Right lobe of liver (tissue), 4 donors: ENCODE measurements at regions not wholly inside any gene's neighbourhood (a gene's known extent, or its start where the extent isn't known, plus 50 kb on each side); places are given as distances from the start of the nearest gene placed in this dataset.

Source experiments
- CTCF ChIP-seq, 4 donors: fragments of 200-600 bp in 3 of 4; fragments of 450-650 bp in 1 of 4; IDR thresholded peaks; one replicate each; pipeline versions ENCODE4 v1.5.1 to v1.8.0; 2016 to 2022; ENCODE audit warnings: antibody characterized with exemption in 4 of 4, mild to moderate bottlenecking in 2 of 4
- POLR2A ChIP-seq: fragments of 450-650 bp; IDR thresholded peaks from one replicate; pipeline ENCODE4 v1.6.1; 2017; ENCODE audit warnings: antibody characterized with exemption, mild to moderate bottlenecking
- donor health status: DM: no; HTN: no; CAD: no.
- donor health status: DM: no; HTN: no; CAD: no.
- donor health status: DM: no; HTN: yes; CAD: no.

- TF ChIP-seq CTCF (IDR thresholded peaks at IDR 0.05) (no peak), POLR2A (no peak)
Observed at GRCh38 chr5:58069846-58070245, 390.0 kb downstream of the PLK2 start.
